ENCODE measurements at regions not wholly inside any gene's neighbourhood (a gene's known extent, or its start where the extent isn't known, plus 50 kb on each side); places are given as distances from the start of the nearest gene placed in this dataset.

- TF ChIP-seq, protein P1, sequence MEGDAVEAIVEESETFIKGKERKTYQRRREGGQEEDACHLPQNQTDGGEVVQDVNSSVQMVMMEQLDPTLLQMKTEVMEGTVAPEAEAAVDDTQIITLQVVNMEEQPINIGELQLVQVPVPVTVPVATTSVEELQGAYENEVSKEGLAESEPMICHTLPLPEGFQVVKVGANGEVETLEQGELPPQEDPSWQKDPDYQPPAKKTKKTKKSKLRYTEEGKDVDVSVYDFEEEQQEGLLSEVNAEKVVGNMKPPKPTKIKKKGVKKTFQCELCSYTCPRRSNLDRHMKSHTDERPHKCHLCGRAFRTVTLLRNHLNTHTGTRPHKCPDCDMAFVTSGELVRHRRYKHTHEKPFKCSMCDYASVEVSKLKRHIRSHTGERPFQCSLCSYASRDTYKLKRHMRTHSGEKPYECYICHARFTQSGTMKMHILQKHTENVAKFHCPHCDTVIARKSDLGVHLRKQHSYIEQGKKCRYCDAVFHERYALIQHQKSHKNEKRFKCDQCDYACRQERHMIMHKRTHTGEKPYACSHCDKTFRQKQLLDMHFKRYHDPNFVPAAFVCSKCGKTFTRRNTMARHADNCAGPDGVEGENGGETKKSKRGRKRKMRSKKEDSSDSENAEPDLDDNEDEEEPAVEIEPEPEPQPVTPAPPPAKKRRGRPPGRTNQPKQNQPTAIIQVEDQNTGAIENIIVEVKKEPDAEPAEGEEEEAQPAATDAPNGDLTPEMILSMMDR (IDR thresholded peaks at IDR 0.05) = no peak
- TF ChIP-seq EZH2 (IDR thresholded peaks at IDR 0.05; ENCODE audit: borderline replicate concordance, insufficient read depth, low read depth, low read length, poor library complexity, severe bottlenecking) = no peak
Observed at GRCh38 chr2:144988591-144988990, 468.7 kb upstream of the ZEB2 start.
